ENCODE measurements at regions not wholly inside any gene's neighbourhood (a gene's known extent, or its start where the extent isn't known, plus 50 kb on each side); places are given as distances from the start of the nearest gene placed in this dataset.

DNA sequence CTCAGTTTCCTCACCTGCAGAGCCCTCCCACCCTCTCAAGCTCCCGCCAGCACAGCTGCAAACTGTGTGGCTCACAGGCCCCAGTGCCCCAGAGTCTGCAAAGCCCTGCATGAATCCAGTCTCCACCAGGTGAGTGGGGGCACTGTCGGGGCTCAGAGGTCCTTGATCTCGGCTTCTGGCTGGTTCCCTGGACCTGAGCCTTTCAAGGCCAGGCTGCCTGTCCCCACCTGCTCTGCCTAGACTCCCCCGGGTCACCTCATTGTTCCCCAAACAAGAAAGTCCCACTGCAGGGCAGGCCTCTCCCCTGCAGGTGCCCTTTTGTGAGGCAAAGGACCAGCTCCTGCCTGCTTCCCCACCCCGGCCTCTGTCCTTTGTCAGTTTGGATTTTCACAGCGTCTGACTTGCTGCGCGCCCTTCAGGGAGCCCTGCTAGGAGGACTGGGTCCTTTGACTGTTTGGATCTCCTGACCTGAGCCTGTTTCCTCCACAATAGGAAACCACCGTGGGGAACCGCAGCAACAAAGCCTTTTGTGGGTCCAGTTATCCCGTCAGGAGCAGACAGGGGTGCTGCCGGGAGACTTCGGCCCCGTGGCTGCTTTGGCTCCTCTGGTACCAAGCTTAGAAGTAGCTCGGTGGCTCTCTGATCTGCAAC, 200.5 kb upstream of the HDAC4 start:
- TF ChIP-seq ZC3H4 (CRISPR knock-in tag; IDR thresholded peaks at IDR 0.05; ENCODE audit: borderline replicate concordance) (no peak), HBP1 (CRISPR knock-in tag; IDR thresholded peaks at IDR 0.05) (no peak), ZNF239 (CRISPR knock-in tag; IDR thresholded peaks at IDR 0.05) (no peak), FOXA1 (IDR thresholded peaks at IDR 0.05; ENCODE audit: borderline replicate concordance) (no peak), ZFX (CRISPR knock-in tag; IDR thresholded peaks at IDR 0.05) (no peak), POLR2AphosphoS5 (IDR thresholded peaks at IDR 0.05; ENCODE audit: control insufficient read depth, insufficient read depth, low read depth, low read length) (no peak)
- TF ChIP-seq, protein P1, sequence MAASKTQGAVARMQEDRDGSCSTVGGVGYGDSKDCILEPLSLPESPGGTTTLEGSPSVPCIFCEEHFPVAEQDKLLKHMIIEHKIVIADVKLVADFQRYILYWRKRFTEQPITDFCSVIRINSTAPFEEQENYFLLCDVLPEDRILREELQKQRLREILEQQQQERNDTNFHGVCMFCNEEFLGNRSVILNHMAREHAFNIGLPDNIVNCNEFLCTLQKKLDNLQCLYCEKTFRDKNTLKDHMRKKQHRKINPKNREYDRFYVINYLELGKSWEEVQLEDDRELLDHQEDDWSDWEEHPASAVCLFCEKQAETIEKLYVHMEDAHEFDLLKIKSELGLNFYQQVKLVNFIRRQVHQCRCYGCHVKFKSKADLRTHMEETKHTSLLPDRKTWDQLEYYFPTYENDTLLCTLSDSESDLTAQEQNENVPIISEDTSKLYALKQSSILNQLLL (CRISPR knock-in tag; IDR thresholded peaks at IDR 0.05; ENCODE audit: borderline replicate concordance), result no peak
